RWPE2 (cell line): ENCODE measurements at regions not wholly inside any gene's neighbourhood (a gene's known extent, or its start where the extent isn't known, plus 50 kb on each side); places are given as distances from the start of the nearest gene placed in this dataset.

Experiments
- ATAC-seq: fragments of 200-7000 bp; cut with Tn5 transposase; 3 replicates; pipeline ENCODE4 v1.9.1; 2021; ENCODE audit warnings: low read depth
- DNase-seq: peaks from one replicate; pipeline ENCODE4 v3.0.0-alpha.2; 2020; ENCODE audit warnings: low spot score
- H3K27ac ChIP-seq: fragments of 450-650 bp; 2 replicates; pipeline ENCODE4 v1.5.1; 2017; ENCODE audit warnings: mild to moderate bottlenecking; ENCODE audit not compliant: poor library complexity, severe bottlenecking
- H3K27me3 ChIP-seq: fragments of 250-450 bp; sonication (Bioruptor Pico); 2 replicates; pipeline ENCODE4 v1.5.1; 2021; ENCODE audit warnings: mild to moderate bottlenecking, moderate library complexity; ENCODE audit not compliant: insufficient read depth, poor library complexity, severe bottlenecking
- H3K36me3 ChIP-seq: fragments of 250-450 bp; sonication (Bioruptor Pico); 2 replicates; pipeline ENCODE4 v1.5.1; 2020; ENCODE audit warnings: low read depth, mild to moderate bottlenecking, moderate library complexity
- H3K4me1 ChIP-seq: fragments of 250-450 bp; sonication (Bioruptor Pico); 2 replicates; pipeline ENCODE4 v1.5.1; 2021; ENCODE audit warnings: mild to moderate bottlenecking, moderate library complexity; ENCODE audit not compliant: insufficient read depth, poor library complexity, severe bottlenecking
- H3K4me3 ChIP-seq: fragments of 250-450 bp; sonication (Bioruptor Pico); 2 replicates; pipeline ENCODE4 v1.5.1; 2021; ENCODE audit warnings: mild to moderate bottlenecking, moderate library complexity; ENCODE audit not compliant: severe bottlenecking
- H3K9me3 ChIP-seq: fragments of 250-450 bp; sonication (Bioruptor Pico); 2 replicates; pipeline ENCODE4 v1.5.1; 2021; ENCODE audit warnings: mild to moderate bottlenecking, moderate library complexity; ENCODE audit not compliant: severe bottlenecking
- TF ChIP-seq, protein P1 (sequence below): fragments of 450-650 bp; IDR thresholded peaks from one replicate; pipeline ENCODE4 v1.5.1; 2017; ENCODE audit warnings: mild to moderate bottlenecking, moderate library complexity; ENCODE audit not compliant: poor library complexity, severe bottlenecking

DNA sequence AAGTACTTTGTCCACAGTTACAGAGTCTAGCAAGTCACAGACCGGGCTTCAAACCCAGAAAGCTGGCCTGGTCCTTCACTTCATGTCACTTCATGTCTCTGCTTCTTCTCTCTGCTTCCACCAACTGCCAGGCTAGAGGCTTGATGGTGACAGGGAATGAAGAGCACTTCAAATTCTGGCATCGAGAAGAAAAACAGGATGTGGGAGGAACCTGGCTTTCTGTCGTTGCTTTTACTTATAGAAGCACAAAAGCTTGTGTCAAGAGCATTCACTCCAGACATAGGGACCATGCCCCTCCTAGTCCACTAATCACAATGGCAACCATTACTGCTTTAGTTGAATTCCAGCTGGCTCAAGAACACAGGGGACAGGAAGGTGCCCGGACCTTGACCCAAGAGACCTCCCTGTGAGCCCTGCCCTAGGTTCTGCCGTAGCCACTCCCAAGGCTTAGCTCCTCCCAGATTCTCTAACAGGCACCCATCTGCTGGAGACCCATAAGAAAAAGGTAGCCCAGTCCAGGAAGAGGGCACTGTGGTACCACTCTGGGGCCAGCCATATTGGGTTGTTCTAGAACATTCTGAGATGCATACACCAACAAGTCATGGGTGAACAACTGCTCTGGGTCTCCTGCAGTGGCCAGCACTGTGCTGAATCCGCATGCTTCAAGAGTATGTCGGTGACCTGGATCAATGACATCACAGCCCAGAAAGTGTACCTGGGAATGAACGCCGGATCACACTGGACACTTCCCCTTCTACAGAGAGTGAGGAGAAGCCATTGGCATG, 181.8 kb downstream of the C16orf95 start:
- Histone ChIP-seq H3K36me3 (no peaks in the 10 kb centered on the region), H3K4me1 (no peaks in the 10 kb centered on the region), H3K27ac (no peak overlapping the region), H3K27me3 (no peaks in the 10 kb centered on the region), H3K9me3 (peaks cover 2% of the 10 kb centered on the region), H3K4me3 (no peak overlapping the region)
- no peak for DNase-seq
- ATAC-seq: no peak
- TF ChIP-seq, protein P1, sequence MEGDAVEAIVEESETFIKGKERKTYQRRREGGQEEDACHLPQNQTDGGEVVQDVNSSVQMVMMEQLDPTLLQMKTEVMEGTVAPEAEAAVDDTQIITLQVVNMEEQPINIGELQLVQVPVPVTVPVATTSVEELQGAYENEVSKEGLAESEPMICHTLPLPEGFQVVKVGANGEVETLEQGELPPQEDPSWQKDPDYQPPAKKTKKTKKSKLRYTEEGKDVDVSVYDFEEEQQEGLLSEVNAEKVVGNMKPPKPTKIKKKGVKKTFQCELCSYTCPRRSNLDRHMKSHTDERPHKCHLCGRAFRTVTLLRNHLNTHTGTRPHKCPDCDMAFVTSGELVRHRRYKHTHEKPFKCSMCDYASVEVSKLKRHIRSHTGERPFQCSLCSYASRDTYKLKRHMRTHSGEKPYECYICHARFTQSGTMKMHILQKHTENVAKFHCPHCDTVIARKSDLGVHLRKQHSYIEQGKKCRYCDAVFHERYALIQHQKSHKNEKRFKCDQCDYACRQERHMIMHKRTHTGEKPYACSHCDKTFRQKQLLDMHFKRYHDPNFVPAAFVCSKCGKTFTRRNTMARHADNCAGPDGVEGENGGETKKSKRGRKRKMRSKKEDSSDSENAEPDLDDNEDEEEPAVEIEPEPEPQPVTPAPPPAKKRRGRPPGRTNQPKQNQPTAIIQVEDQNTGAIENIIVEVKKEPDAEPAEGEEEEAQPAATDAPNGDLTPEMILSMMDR: no peak

DNA sequence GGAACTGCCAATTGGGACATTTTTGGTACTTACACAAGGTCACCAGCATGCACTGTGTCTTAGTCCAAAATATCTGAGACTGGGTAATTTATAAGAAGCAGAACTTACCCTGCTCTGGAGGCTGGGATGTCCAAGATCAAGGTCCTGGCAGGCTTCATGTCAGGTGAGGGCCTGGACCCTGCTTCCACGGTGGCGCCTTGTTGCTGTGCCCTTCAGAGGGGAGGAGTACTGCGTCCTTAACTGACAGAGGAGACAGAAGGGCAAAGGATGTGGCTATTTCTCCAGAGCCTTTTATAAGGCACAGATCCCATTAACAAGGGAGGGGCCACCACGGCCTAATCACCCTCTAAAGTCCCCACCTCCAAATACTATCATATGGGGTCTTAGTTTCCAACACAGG, 178.9 kb downstream of the C16orf95 start:
- H3K4me3 ChIP-seq: no peak overlapping the region
- no peaks in the 10 kb centered on the region for H3K4me1 ChIP-seq
- no peaks in the 10 kb centered on the region for H3K36me3 ChIP-seq
- TF ChIP-seq, protein P1: no peak
- H3K27me3 ChIP-seq: no peaks in the 10 kb centered on the region
- ATAC-seq (no peak), DNase-seq (no peak)
- peaks cover 2% of the 10 kb centered on the region for H3K9me3 ChIP-seq
- no peak overlapping the region for H3K27ac ChIP-seq

DNA sequence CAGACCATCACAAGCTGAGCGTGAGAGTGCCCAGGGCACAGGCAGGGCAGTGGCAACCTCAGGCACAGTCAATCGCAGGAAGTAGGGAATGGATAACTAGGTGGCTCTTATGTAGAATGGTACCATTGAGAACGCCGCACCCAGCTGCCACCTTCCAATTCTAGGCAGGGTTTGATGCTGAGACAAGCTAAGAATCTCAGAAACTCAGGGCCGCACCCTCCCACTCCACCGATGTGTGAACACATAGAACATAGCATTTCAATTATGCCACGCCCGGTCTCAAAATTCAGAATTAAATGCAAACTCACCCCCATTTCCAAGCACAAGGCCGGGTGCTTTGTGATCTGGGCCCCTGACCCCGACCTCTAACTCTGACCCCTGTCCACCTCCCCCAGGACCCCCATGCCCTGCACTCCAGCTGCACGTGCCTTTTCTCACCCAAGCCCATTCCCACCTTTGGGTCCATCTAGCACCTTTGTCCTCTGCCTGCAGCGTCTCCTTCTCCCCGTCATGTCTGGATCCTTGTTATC, 178.4 kb downstream of the C16orf95 start:
- H3K4me1 ChIP-seq: no peaks in the 10 kb centered on the region
- no peak overlapping the region for H3K27ac ChIP-seq
- H3K9me3 ChIP-seq: peaks cover 2% of the 10 kb centered on the region
- ATAC-seq (no peak), DNase-seq (no peak)
- H3K27me3 ChIP-seq: no peaks in the 10 kb centered on the region
- TF ChIP-seq, protein P1: no peak
- H3K36me3 ChIP-seq: no peaks in the 10 kb centered on the region
- no peak overlapping the region for H3K4me3 ChIP-seq

DNA sequence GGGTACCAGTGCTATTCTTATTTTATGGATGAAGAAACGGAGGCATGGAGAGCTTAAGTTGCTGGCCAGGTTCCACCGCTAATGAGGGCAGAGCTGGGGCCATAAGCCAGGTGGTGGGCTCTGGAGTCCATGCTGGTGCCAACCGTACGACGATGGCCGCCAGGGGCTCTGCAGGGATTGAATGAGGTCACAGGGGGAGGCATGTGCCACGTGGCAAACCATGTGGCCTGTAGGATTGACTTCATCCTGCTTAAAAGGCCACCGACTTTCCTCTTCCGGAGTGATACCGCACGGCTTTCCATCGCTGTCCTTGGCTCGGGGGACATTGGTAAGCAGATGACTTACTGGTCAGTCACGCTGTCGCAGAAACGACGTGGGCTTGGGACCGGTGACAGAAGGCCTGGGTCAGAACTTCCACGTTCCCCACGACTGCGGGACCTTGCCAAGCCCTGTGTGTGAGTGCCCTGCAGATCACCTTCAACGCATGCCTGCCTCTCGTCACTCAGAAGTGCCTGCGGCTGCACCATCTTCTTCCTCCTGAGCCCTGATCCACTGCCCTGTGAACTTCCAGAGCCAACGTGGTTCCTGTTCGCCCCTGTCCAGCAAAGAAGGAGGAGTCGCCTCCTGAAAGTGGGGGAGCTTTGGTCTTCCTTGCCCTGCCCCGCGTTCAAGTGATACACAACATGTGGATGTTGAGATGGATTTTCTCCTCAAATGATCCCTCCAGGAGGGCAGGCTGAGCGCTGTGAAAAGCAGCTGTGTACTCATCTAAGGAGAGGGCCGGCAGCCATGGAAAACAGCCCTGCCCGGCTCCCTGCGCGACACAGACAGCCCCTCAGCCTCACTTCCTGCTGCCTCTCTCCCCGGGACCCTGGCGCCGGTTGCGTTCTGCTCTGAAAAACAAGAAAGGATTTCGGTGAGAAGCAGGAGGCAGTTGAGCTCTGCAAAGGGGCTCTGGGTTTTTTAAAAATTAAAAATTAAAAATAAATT, 176.7 kb downstream of the C16orf95 start:
- peaks cover 2% of the 10 kb centered on the region for H3K4me1 ChIP-seq
- H3K36me3 ChIP-seq: no peaks in the 10 kb centered on the region
- H3K27ac ChIP-seq: no peak overlapping the region
- H3K9me3 ChIP-seq: peaks cover 2% of the 10 kb centered on the region
- ATAC-seq (no peak), DNase-seq (no peak)
- no peaks in the 10 kb centered on the region for H3K27me3 ChIP-seq
- no peak overlapping the region for H3K4me3 ChIP-seq
- TF ChIP-seq, protein P1: no peak
